ENCODE measurements at regions not wholly inside any gene's neighbourhood (a gene's known extent, or its start where the extent isn't known, plus 50 kb on each side); places are given as distances from the start of the nearest gene placed in this dataset.

DNA sequence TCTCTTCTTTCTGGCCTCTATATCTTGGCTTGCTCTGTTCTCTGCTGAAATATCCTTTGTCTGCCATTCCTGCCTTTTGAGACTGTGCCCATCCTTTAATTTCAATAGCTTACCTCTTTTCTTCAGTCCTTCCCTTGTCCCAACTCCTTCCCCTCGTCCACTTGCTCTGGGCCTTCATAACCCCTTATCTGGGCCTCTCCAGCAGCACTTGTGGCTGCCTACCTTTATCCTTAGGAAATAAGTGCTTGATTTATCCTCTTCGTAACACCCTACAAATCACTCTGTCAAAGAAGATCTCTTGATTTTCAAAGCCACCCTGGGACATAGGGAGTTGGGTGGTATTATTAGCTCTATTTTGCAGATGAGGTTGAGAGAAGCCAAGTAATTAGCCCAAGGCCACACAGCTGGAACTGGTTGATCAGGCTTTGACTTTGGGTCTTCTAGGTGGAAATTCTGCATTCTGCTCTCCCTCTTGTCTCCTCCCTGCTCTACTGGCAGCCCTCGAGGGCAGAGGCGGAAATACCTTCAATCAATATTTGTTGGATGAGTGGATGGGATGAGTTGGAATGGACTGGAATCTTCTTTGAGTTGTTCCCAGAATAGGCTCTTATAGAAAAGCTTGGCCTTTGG, 84.0 kb upstream of the TLE3 start:
- no peak for DNase-seq
- intact Hi-C loops (cut with DNase I): no loop called here
- no peaks in the 10 kb centered on the region for H3K27me3 ChIP-seq
- WGBS, 4 donors: 72 to 87% (median 86%) methylated on average over 4 of the region's 4 CpGs
- TF ChIP-seq POLR2A (IDR thresholded peaks at IDR 0.05): no peak
- no peak for TF ChIP-seq CTCF (IDR thresholded peaks at IDR 0.05)
- no peak overlapping the region for H3K4me3 ChIP-seq
- no peak overlapping the region for H3K27ac ChIP-seq
- H3K4me1 ChIP-seq (replicated peaks in 1 of 2): no peaks in the 10 kb centered on the region
- no peaks in the 10 kb centered on the region for H3K36me3 ChIP-seq (replicated peaks in 1 of 2)
- no peaks in the 10 kb centered on the region for H3K9me3 ChIP-seq (replicated peaks in 1 of 3)

- TF ChIP-seq CTCF (IDR thresholded peaks at IDR 0.05) (no peak), POLR2A (IDR thresholded peaks at IDR 0.05) (no peak)
- no peak overlapping the region for H3K27ac ChIP-seq
- H3K4me1 ChIP-seq (replicated peaks in 1 of 2): no peaks in the 10 kb centered on the region
- intact Hi-C loops (cut with DNase I): no loop called here
- WGBS, 4 donors: 78 to 90% (median 81%) methylated on average over 14 to 15 of the region's 15 CpGs
- H3K36me3 ChIP-seq (replicated peaks in 1 of 2): no peaks in the 10 kb centered on the region
- no peak for DNase-seq
- H3K4me3 ChIP-seq: no peak overlapping the region
- no peaks in the 10 kb centered on the region for H3K9me3 ChIP-seq (replicated peaks in 1 of 3)
- H3K27me3 ChIP-seq: no peaks in the 10 kb centered on the region
These were observed 82.6 kb upstream of the TLE3 start for GRCh38 chr15:70180186-70180875.

GRCh38 chr15:70179309-70179892, 81.7 kb upstream of the TLE3 start:
- TF ChIP-seq POLR2A (IDR thresholded peaks at IDR 0.05) (no peak), CTCF (IDR thresholded peaks at IDR 0.05) (no peak)
- Histone ChIP-seq H3K9me3 (replicated peaks in 1 of 3) (no peaks in the 10 kb centered on the region), H3K4me3 (no peak overlapping the region), H3K27me3 (no peaks in the 10 kb centered on the region), H3K27ac (no peak overlapping the region), H3K4me1 (replicated peaks in 1 of 2) (no peaks in the 10 kb centered on the region), H3K36me3 (replicated peaks in 1 of 2) (no peaks in the 10 kb centered on the region)
- intact Hi-C loops (cut with DNase I): no loop called here
- WGBS, 4 donors: 93 to 95% (median 93%) methylated on average over 1 of the region's 1 CpG
- no peak for DNase-seq

DNA sequence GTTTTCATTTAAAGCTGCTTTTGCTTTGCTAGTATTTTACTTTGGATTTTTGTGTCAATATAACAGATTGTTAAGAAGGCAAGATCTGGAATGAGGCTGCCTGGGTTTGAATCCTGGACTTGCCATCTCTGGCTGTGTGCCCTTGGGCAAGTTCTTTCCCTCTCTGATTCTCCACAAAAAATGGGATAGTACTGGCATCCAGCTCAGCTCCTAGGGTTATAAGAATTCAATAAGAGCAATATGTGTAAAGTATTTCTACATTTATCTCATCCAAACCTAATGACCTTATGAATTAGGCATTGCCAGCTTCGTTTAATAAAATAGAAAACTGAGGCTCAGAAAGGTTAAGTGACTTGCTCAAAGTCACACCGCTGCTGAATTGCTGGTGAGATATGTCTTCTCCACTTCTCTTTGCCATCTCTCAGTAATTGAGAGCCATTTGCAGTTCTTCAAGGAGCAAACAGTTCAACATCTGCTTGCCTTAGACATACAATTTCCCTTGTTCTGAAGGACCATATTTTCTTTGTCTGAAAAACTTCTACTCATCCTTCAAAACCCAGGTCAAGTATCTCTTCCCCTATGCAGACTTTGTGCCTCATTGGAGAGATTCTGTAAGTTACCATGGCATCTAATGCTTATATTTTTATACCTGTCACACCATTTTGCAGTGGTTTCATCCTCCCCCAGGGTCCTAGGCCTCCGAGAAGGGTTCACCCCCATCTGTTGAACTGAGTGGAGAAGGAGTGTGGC, 80.8 kb upstream of the TLE3 start:
- Histone ChIP-seq H3K27me3 (no peaks in the 10 kb centered on the region), H3K4me3 (no peak overlapping the region), H3K4me1 (replicated peaks in 1 of 2) (no peaks in the 10 kb centered on the region), H3K27ac (no peak overlapping the region), H3K36me3 (replicated peaks in 1 of 2) (no peaks in the 10 kb centered on the region), H3K9me3 (replicated peaks in 1 of 3) (no peaks in the 10 kb centered on the region)
- TF ChIP-seq POLR2A (IDR thresholded peaks at IDR 0.05) (no peak), CTCF (IDR thresholded peaks at IDR 0.05) (no peak)
- intact Hi-C loops (cut with DNase I): no loop called here
- DNase-seq: no peak
- WGBS, 4 donors: 90 to 98% (median 96%) methylated on average over 3 of the region's 3 CpGs
